Neural progenitor cell (in vitro differentiated cells): ENCODE measurements at regions not wholly inside any gene's neighbourhood (a gene's known extent, or its start where the extent isn't known, plus 50 kb on each side); places are given as distances from the start of the nearest gene placed in this dataset.

Source experiments
- EZH2 ChIP-seq: fragments of 200-600 bp; sonication (generic); IDR thresholded peaks from 2 replicates; pipeline ENCODE4 v1.6.1; 2017; ENCODE audit warnings: antibody characterized with exemption, mild to moderate bottlenecking, moderate library complexity
- TF ChIP-seq, protein P1 (sequence below): fragments of 200-600 bp; sonication (generic); IDR thresholded peaks from 2 replicates; pipeline ENCODE4 v1.5.1; 2017; ENCODE audit warnings: antibody characterized with exemption, mild to moderate bottlenecking

DNA sequence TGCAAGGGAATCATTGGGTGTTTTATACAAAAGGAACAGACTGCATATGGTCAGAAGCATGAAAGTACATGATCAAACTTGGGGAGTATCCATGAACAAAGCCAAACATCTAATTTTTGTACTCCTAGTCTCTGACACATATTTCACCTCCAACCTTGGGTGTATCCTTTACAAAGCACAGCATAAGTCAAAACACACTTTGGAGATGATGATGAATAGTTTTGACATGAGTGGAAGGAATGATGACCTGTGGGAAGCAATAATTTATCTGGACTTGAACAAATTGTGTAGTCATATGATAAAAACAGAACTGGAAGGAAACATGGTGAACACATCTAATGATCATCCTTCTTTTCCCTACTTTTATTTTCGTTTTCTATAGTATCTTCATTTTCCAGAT, 108.7 kb upstream of the PLS3 start:
- TF ChIP-seq, protein P1, sequence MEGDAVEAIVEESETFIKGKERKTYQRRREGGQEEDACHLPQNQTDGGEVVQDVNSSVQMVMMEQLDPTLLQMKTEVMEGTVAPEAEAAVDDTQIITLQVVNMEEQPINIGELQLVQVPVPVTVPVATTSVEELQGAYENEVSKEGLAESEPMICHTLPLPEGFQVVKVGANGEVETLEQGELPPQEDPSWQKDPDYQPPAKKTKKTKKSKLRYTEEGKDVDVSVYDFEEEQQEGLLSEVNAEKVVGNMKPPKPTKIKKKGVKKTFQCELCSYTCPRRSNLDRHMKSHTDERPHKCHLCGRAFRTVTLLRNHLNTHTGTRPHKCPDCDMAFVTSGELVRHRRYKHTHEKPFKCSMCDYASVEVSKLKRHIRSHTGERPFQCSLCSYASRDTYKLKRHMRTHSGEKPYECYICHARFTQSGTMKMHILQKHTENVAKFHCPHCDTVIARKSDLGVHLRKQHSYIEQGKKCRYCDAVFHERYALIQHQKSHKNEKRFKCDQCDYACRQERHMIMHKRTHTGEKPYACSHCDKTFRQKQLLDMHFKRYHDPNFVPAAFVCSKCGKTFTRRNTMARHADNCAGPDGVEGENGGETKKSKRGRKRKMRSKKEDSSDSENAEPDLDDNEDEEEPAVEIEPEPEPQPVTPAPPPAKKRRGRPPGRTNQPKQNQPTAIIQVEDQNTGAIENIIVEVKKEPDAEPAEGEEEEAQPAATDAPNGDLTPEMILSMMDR = no peak
- no peak for TF ChIP-seq EZH2
